ENCODE measurements at regions not wholly inside any gene's neighbourhood (a gene's known extent, or its start where the extent isn't known, plus 50 kb on each side); places are given as distances from the start of the nearest gene placed in this dataset.

- ATAC-seq, result peak; percentile 57
- DNase-seq, result no peak
- Histone ChIP-seq H3K4me1 (peaks cover 8% of the 10 kb centered on the region), H3K36me3 (no peaks in the 10 kb centered on the region), H3K4me3 (no peak overlapping the region), H3K27ac (no peak overlapping the region), H3K9me3 (no peaks in the 10 kb centered on the region), H3K27me3 (no peaks in the 10 kb centered on the region)
- TF ChIP-seq CTCF (IDR thresholded peaks at IDR 0.05), result no peak
- intact Hi-C loops (cut with DNase I), result no loop called here
Measured at GRCh38 chr2:157182834-157183396, 74.6 kb upstream of the GALNT5 start.

GRCh38 chr2:157184161-157184895, 73.2 kb upstream of the GALNT5 start:
- no peak overlapping the region for H3K4me3 ChIP-seq
- no peak overlapping the region for H3K27ac ChIP-seq
- no peaks in the 10 kb centered on the region for H3K36me3 ChIP-seq
- no peaks in the 10 kb centered on the region for H3K27me3 ChIP-seq
- no peak for TF ChIP-seq CTCF (IDR thresholded peaks at IDR 0.05)
- DNase-seq, result no peak
- no peaks in the 10 kb centered on the region for H3K9me3 ChIP-seq
- H3K4me1 ChIP-seq, result peaks cover 8% of the 10 kb centered on the region
- intact Hi-C loops (cut with DNase I), result no loop called here
- no peak for ATAC-seq

- Histone ChIP-seq H3K4me3 (no peak overlapping the region), H3K27me3 (no peaks in the 10 kb centered on the region), H3K4me1 (peaks cover 8% of the 10 kb centered on the region), H3K9me3 (no peaks in the 10 kb centered on the region), H3K27ac (no peak overlapping the region), H3K36me3 (no peaks in the 10 kb centered on the region)
- intact Hi-C loops (cut with DNase I), result no loop called here
- no peak for DNase-seq
- TF ChIP-seq CTCF (IDR thresholded peaks at IDR 0.05), result no peak
- no peak for ATAC-seq
Measured at GRCh38 chr2:157185476-157186227, 71.9 kb upstream of the GALNT5 start.

GRCh38 chr2:157190151-157190550, 67.4 kb upstream of the GALNT5 start:
- intact Hi-C loops (cut with DNase I), result no loop called here
- Histone ChIP-seq H3K9me3 (no peaks in the 10 kb centered on the region), H3K27ac (no peak overlapping the region), H3K27me3 (no peaks in the 10 kb centered on the region), H3K4me1 (no peaks in the 10 kb centered on the region), H3K4me3 (no peak overlapping the region), H3K36me3 (no peaks in the 10 kb centered on the region)
- no peak for ATAC-seq
- DNase-seq, result no peak
- no peak for TF ChIP-seq CTCF (IDR thresholded peaks at IDR 0.05)

GRCh38 chr2:157191186-157191585, 66.3 kb upstream of the GALNT5 start:
- no peak overlapping the region for H3K4me3 ChIP-seq
- no peak for TF ChIP-seq CTCF (IDR thresholded peaks at IDR 0.05)
- ATAC-seq, result no peak
- intact Hi-C loops (cut with DNase I), result no loop called here
- H3K36me3 ChIP-seq, result no peaks in the 10 kb centered on the region
- no peaks in the 10 kb centered on the region for H3K27me3 ChIP-seq
- H3K4me1 ChIP-seq, result no peaks in the 10 kb centered on the region
- no peak for DNase-seq
- no peaks in the 10 kb centered on the region for H3K9me3 ChIP-seq
- no peak overlapping the region for H3K27ac ChIP-seq
